H54 (cell line): ENCODE measurements at regions not wholly inside any gene's neighbourhood (a gene's known extent, or its start where the extent isn't known, plus 50 kb on each side); places are given as distances from the start of the nearest gene placed in this dataset.

Experiments
- DNase-seq: peaks from one replicate; pipeline ENCODE4 v3.0.0; 2011; ENCODE audit warnings: low spot score, mixed read lengths; ENCODE audit not compliant: insufficient read length
- FAIRE-seq: peaks from 3 replicates; lab custom pipeline; 2011; peaks lifted over from hg19 to GRCh38; lab: Jason Lieb, UNC
- POLR2A ChIP-seq: IDR thresholded peaks from 2 replicates; pipeline ENCODE4 v1.6.1; 2011; ENCODE audit warnings: low read depth, mild to moderate bottlenecking, low read length

- no peak for TF ChIP-seq POLR2A
- FAIRE-seq (no peak), DNase-seq (no peak)
Observed at GRCh38 chr2:468648-469336, 180.9 kb upstream of the ALKAL2 start.

GRCh38 chr2:467892-468647, 180.2 kb upstream of the ALKAL2 start:
- TF ChIP-seq POLR2A, result no peak
- no peak for DNase-seq
- no peak for FAIRE-seq

GRCh38 chr2:467543-467891, 179.6 kb upstream of the ALKAL2 start:
- FAIRE-seq (no peak), DNase-seq (no peak)
- no peak for TF ChIP-seq POLR2A

GRCh38 chr2:467101-467500, 179.2 kb upstream of the ALKAL2 start:
- no peak for TF ChIP-seq POLR2A
- FAIRE-seq (no peak), DNase-seq (no peak)

- FAIRE-seq, result no peak
- TF ChIP-seq POLR2A, result no peak
- no peak for DNase-seq
Observed at GRCh38 chr2:464562-465309, 176.8 kb upstream of the ALKAL2 start.

- TF ChIP-seq POLR2A, result no peak
- DNase-seq (no peak), FAIRE-seq (no peak)
Observed at GRCh38 chr2:460861-461260, 173.0 kb upstream of the ALKAL2 start.

- TF ChIP-seq POLR2A, result no peak
- DNase-seq (no peak), FAIRE-seq (no peak)
Observed at GRCh38 chr2:459931-460330, 172.0 kb upstream of the ALKAL2 start.

- no peak for DNase-seq
- no peak for FAIRE-seq
- TF ChIP-seq POLR2A, result no peak
Observed at GRCh38 chr2:458425-458815, 170.5 kb upstream of the ALKAL2 start.

- no peak for TF ChIP-seq POLR2A
- FAIRE-seq, result no peak
Observed at GRCh38 chr2:457792-458424, 170.0 kb upstream of the ALKAL2 start.

GRCh38 chr2:457262-457661, 169.4 kb upstream of the ALKAL2 start:
- DNase-seq (no peak), FAIRE-seq (no peak)

More at GRCh38 chr2:457792-458424, 170.0 kb upstream of the ALKAL2 start:
- no peak for DNase-seq

GRCh38 chr2:455913-456312, 168.0 kb upstream of the ALKAL2 start:
- TF ChIP-seq POLR2A, result no peak
- DNase-seq (no peak), FAIRE-seq (no peak)

More at GRCh38 chr2:457262-457661, 169.4 kb upstream of the ALKAL2 start:
- TF ChIP-seq POLR2A, result no peak

- no peak for FAIRE-seq
Observed at GRCh38 chr2:455015-455705, 167.3 kb upstream of the ALKAL2 start.

GRCh38 chr2:453132-453531, 165.2 kb upstream of the ALKAL2 start:
- no peak for FAIRE-seq
- no peak for DNase-seq
- no peak for TF ChIP-seq POLR2A

More at GRCh38 chr2:455015-455705, 167.3 kb upstream of the ALKAL2 start:
- DNase-seq, result no peak
- no peak for TF ChIP-seq POLR2A

GRCh38 chr2:451495-451894, 163.6 kb upstream of the ALKAL2 start:
- FAIRE-seq (no peak), DNase-seq (no peak)
- TF ChIP-seq POLR2A, result no peak
